SK-N-MC (cell line): ENCODE measurements at regions not wholly inside any gene's neighbourhood (a gene's known extent, or its start where the extent isn't known, plus 50 kb on each side); places are given as distances from the start of the nearest gene placed in this dataset.

Experiments used
- EZH2 ChIP-seq: fragments of 200-600 bp; sonication (generic); IDR thresholded peaks from one replicate; pipeline ENCODE4 v1.6.1; 2017; ENCODE audit warnings: antibody characterized with exemption
- POLR2AphosphoS5 ChIP-seq: IDR thresholded peaks from 2 replicates; pipeline ENCODE4 v1.6.1; 2012; ENCODE audit warnings: mild to moderate bottlenecking, low read depth, low read length, borderline replicate concordance

GRCh38 chr13:37435881-37436280 lies 162.7 kb downstream of the POSTN start:
- TF ChIP-seq EZH2 (no peak), POLR2AphosphoS5 (no peak)
